ENCODE measurements at regions not wholly inside any gene's neighbourhood (a gene's known extent, or its start where the extent isn't known, plus 50 kb on each side); places are given as distances from the start of the nearest gene placed in this dataset.

- no peak overlapping the region for H2AFZ ChIP-seq (ENCODE audit: insufficient read depth, low read depth, low read length, poor library complexity, severe bottlenecking)
Observed at GRCh38 chr9:108772301-108772894, 83.4 kb downstream of the ACTL7B start.

GRCh38 chr9:108768744-108769143 is 87.0 kb downstream of the ACTL7B start:
- Histone ChIP-seq H4K20me1 (ENCODE audit: insufficient read depth, low read length) (no peaks in the 10 kb centered on the region), H3K4me2 (replicated peaks; ENCODE audit: extremely low read depth, low read length, poor library complexity, severe bottlenecking) (no peak overlapping the region), H3K27me3 (ENCODE audit: control insufficient read depth in 2 of 2, insufficient read depth in 2 of 2, low read length in 2 of 2) (no peaks in the 10 kb centered on the region), H2AFZ (ENCODE audit: insufficient read depth, low read depth, low read length, poor library complexity, severe bottlenecking) (no peak overlapping the region), H3K4me1 (ENCODE audit: control insufficient read depth in 1 of 2, insufficient read depth in 2 of 2, low read length in 2 of 2) (peaks cover 9 to 14% of the 10 kb centered on the region in 2 donors), H3K9me3 (replicated peaks in 1 of 2; ENCODE audit: control insufficient read depth in 1 of 2, insufficient read depth in 1 of 2, low read length in 2 of 2) (peaks cover 4 to 5% of the 10 kb centered on the region in 2 donors), H3K4me3 (replicated peaks in 1 of 3; ENCODE audit: low read depth in 2 of 3, low read length in 3 of 3) (no peak overlapping the region), H3K79me2 (ENCODE audit: insufficient read depth, low read length) (no peaks in the 10 kb centered on the region), H3K27ac (ENCODE audit: low read depth in 1 of 2, low read length in 2 of 2) (no peak overlapping the region), H3K36me3 (replicated peaks in 1 of 2; ENCODE audit: control insufficient read depth in 1 of 2, insufficient read depth in 2 of 2, low read length in 2 of 2) (no peaks in the 10 kb centered on the region), H3K9ac (ENCODE audit: insufficient read depth, low read length, poor library complexity, severe bottlenecking) (no peak overlapping the region)
- no peak for TF ChIP-seq CTCF (IDR thresholded peaks at IDR 0.05)
- Mint-ChIP-seq H3K36me3 (no peaks in the 10 kb centered on the region), H3K27ac (no peak overlapping the region), H3K4me1 (peaks cover 10% of the 10 kb centered on the region), H3K4me3 (no peak overlapping the region), H3K27me3 (ENCODE audit: low read depth in 3 of 3) (no peaks in the 10 kb centered on the region), H3K9me3 (peaks cover 0 to 7% (median 6%) of the 10 kb centered on the region in 7 donors)
- 86% methylated on average over 2 of the region's 5 CpGs for WGBS (ENCODE audit: insufficient coverage)
- DNase-seq = no peak
- intact Hi-C loops (cut with micrococcal nuclease) = loop anchor here (10.0 kb wide), 1 partner anchor 204 kb away; no protein-coding TSS in a partner anchor

More at GRCh38 chr9:108772301-108772894, 83.4 kb downstream of the ACTL7B start:
- no peak for DNase-seq
- no peak overlapping the region for H3K4me2 ChIP-seq (replicated peaks; ENCODE audit: extremely low read depth, low read length, poor library complexity, severe bottlenecking)
- H3K27me3 ChIP-seq (ENCODE audit: control insufficient read depth in 2 of 2, insufficient read depth in 2 of 2, low read length in 2 of 2) = no peaks in the 10 kb centered on the region
- Mint-ChIP-seq H3K9me3 (peaks cover 0 to 7% (median 5%) of the 10 kb centered on the region in 7 donors), H3K27ac (no peak overlapping the region), H3K4me3 (no peak overlapping the region), H3K4me1 (peaks cover 3% of the 10 kb centered on the region), H3K27me3 (ENCODE audit: low read depth in 3 of 3) (peaks cover 0 to 3% (median 1%) of the 10 kb centered on the region in 3 donors), H3K36me3 (no peaks in the 10 kb centered on the region)
- no peaks in the 10 kb centered on the region for H3K4me1 ChIP-seq (ENCODE audit: control insufficient read depth in 1 of 2, insufficient read depth in 2 of 2, low read length in 2 of 2)
- intact Hi-C loops (cut with micrococcal nuclease) = no loop called here
- WGBS (ENCODE audit: insufficient coverage) = no CpG with 5 or more reads among the region's 6 CpGs
- no peak overlapping the region for H3K9ac ChIP-seq (ENCODE audit: insufficient read depth, low read length, poor library complexity, severe bottlenecking)
- H4K20me1 ChIP-seq (ENCODE audit: insufficient read depth, low read length) = no peaks in the 10 kb centered on the region
- no peaks in the 10 kb centered on the region for H3K79me2 ChIP-seq (ENCODE audit: insufficient read depth, low read length)
- no peak for TF ChIP-seq CTCF (IDR thresholded peaks at IDR 0.05)
- H3K9me3 ChIP-seq (replicated peaks in 1 of 2; ENCODE audit: control insufficient read depth in 1 of 2, insufficient read depth in 1 of 2, low read length in 2 of 2) = peaks cover 4 to 5% of the 10 kb centered on the region in 2 donors
- H3K4me3 ChIP-seq (replicated peaks in 1 of 3; ENCODE audit: low read depth in 2 of 3, low read length in 3 of 3) = no peak overlapping the region
- no peaks in the 10 kb centered on the region for H3K36me3 ChIP-seq (replicated peaks in 1 of 2; ENCODE audit: control insufficient read depth in 1 of 2, insufficient read depth in 2 of 2, low read length in 2 of 2)
- H3K27ac ChIP-seq (ENCODE audit: low read depth in 1 of 2, low read length in 2 of 2) = no peak overlapping the region

Measured in CD14-positive monocyte (primary cell).